Kidney (tissue), 13 donors: ENCODE measurements at regions not wholly inside any gene's neighbourhood (a gene's known extent, or its start where the extent isn't known, plus 50 kb on each side); places are given as distances from the start of the nearest gene placed in this dataset.

Experiments used
- DNase-seq, 5 donors: peaks; one replicate each; pipeline ENCODE4 v3.0.0-alpha.2; 2013 to 2020
- FAIRE-seq: peaks from 2 replicates; lab custom pipeline; 2012; peaks lifted over from hg19 to GRCh38; lab: Jason Lieb, UNC
- H3K27ac ChIP-seq, 2 donors: one replicate each; pipeline ENCODE4 v1.7.0; 2013; ENCODE audit warnings: low read depth in 2 of 2, low read length in 2 of 2, inconsistent platforms in 1 of 2
- H3K27me3 ChIP-seq: one replicate; pipeline ENCODE4 v1.7.1; 2013; ENCODE audit warnings: low read length, inconsistent platforms; ENCODE audit not compliant: control insufficient read depth, insufficient read depth
- H3K36me3 ChIP-seq, 3 donors: one replicate each; pipeline versions ENCODE4 v1.7.0 to v1.7.1; 2013; ENCODE audit warnings: low read length in 3 of 3, control low read depth in 1 of 3, inconsistent platforms in 1 of 3; ENCODE audit not compliant: insufficient read depth in 3 of 3, control insufficient read depth in 2 of 3
- H3K4me1 ChIP-seq, 3 donors: one replicate each; pipeline versions ENCODE4 v1.7.0 to v1.7.1; 2013; ENCODE audit warnings: low read length in 3 of 3, inconsistent platforms in 1 of 3, low read depth in 1 of 3; ENCODE audit not compliant: control insufficient read depth in 2 of 3, insufficient read depth in 2 of 3
- H3K4me3 ChIP-seq, 3 donors: one replicate each; pipeline versions ENCODE4 v1.7.0 to v1.8.1; 2013; ENCODE audit warnings: low read length in 3 of 3, control low read depth in 1 of 3, inconsistent platforms in 1 of 3
- H3K9ac ChIP-seq, 3 donors: one replicate each; pipeline versions ENCODE4 v1.7.0 to v1.7.1; 2013; ENCODE audit warnings: low read length in 3 of 3, control low read depth in 1 of 3, inconsistent platforms in 1 of 3
- H3K9me3 ChIP-seq, 3 donors: one replicate each; pipeline versions ENCODE4 v1.7.0 to v1.7.1; 2013; ENCODE audit warnings: low read length in 3 of 3, control low read depth in 1 of 3, inconsistent platforms in 1 of 3; ENCODE audit not compliant: control insufficient read depth in 2 of 3, insufficient read depth in 1 of 3
- intact Hi-C: fragments of 100-400 bp; cut with DNase I; formaldehyde crosslinking; loops from one replicate; pipeline ENCODE4 v1.11.1; 2022
- TF ChIP-seq, protein P1 (sequence below): IDR thresholded peaks from 3 replicates; pipeline ENCODE4 v1.5.1; 2012; ENCODE audit warnings: mild to moderate bottlenecking, moderate library complexity, borderline replicate concordance; ENCODE audit not compliant: insufficient read depth; ENCODE audit errors: extremely low read depth
- donor health status: control.
- donor health status: control.
- donor health status: control.
- donor health status: control.
- donor health status: control.
- donor health status: DM: yes; HTN: yes; CAD: no.
- donor health status: Normal renal cell carcinoma (clear cell type).

DNA sequence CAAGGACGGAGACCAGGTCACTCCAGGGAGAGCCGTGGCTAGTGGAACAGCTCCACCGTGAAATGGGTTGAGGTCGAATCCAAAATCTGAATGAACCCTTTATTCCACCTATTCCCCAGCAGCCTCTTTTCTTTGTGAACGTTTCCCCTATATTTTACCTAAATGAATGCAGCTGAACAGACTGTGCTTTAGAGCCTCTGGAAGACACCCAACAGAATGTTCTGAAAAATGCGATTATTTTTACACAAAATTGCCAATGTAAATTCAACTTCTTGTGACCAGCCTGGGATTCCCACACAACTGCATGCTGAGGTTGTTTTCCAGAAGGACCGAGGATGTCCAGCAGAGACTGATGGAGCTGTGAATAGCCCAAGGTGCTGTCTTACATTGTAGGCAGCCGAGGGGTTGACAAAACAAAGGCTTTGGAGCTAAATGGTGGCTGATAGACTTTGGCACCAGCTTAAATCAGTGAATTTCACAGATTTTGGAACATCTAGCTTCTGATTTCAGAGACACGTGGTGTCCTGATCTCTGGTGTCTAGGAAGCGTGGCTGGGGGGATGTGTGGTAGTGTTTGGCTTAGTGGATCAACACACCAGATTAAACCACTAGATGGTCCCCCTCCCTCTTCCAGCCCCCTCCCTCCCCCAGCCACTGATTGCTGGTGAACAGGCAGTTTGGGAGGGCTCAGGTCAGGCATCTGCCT lies 150.4 kb downstream of the ZNF664 start:
- Histone ChIP-seq H3K4me3 (no peak overlapping the region), H3K36me3 (no peaks in the 10 kb centered on the region), H3K9me3 (no peaks in the 10 kb centered on the region), H3K9ac (no peak overlapping the region), H3K27ac (no peak overlapping the region), H3K27me3 (no peaks in the 10 kb centered on the region), H3K4me1 (no peaks in the 10 kb centered on the region)
- no peak for DNase-seq
- TF ChIP-seq, protein P1, sequence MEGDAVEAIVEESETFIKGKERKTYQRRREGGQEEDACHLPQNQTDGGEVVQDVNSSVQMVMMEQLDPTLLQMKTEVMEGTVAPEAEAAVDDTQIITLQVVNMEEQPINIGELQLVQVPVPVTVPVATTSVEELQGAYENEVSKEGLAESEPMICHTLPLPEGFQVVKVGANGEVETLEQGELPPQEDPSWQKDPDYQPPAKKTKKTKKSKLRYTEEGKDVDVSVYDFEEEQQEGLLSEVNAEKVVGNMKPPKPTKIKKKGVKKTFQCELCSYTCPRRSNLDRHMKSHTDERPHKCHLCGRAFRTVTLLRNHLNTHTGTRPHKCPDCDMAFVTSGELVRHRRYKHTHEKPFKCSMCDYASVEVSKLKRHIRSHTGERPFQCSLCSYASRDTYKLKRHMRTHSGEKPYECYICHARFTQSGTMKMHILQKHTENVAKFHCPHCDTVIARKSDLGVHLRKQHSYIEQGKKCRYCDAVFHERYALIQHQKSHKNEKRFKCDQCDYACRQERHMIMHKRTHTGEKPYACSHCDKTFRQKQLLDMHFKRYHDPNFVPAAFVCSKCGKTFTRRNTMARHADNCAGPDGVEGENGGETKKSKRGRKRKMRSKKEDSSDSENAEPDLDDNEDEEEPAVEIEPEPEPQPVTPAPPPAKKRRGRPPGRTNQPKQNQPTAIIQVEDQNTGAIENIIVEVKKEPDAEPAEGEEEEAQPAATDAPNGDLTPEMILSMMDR: no peak
- intact Hi-C loops: no loop called here
- FAIRE-seq: no peak

DNA sequence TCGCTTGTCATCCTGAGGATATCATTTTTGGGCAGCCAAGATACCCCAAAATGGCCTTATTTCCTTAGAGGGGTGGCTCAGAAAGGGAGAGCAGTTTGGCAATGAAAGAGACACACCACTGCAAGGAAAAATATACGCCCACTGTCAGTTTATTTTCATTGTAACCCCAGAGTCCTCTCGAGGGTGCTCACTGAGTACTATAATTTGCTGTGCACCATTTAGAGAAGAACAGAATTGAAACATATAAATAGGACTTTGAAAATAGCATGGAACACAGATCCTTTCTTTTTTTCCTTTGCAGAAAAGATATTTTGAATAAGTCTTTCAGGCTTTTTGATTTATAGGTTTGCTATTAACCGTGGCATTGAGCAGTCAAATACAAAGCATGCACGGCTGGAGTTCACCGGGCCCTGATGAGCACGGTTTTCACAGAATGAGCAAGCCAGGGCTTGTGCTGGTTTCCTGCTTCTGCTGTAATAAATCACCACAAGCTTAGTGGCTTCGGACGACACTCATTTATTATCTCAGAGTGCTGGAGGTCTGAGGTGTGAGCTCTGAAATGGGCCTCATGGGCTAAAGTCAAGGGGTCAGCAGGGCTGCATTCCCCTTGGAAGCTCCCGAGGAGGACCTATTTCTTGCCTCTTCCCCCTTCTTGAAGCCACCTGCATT lies 152.3 kb downstream of the ZNF664 start:
- no peaks in the 10 kb centered on the region for H3K4me1 ChIP-seq
- no peak for DNase-seq
- no peak for FAIRE-seq
- TF ChIP-seq, protein P1: no peak
- no peak overlapping the region for H3K9ac ChIP-seq
- no peaks in the 10 kb centered on the region for H3K27me3 ChIP-seq
- H3K27ac ChIP-seq: no peak overlapping the region
- no peak overlapping the region for H3K4me3 ChIP-seq
- intact Hi-C loops: no loop called here
- H3K36me3 ChIP-seq: no peaks in the 10 kb centered on the region
- H3K9me3 ChIP-seq: no peaks in the 10 kb centered on the region

DNA sequence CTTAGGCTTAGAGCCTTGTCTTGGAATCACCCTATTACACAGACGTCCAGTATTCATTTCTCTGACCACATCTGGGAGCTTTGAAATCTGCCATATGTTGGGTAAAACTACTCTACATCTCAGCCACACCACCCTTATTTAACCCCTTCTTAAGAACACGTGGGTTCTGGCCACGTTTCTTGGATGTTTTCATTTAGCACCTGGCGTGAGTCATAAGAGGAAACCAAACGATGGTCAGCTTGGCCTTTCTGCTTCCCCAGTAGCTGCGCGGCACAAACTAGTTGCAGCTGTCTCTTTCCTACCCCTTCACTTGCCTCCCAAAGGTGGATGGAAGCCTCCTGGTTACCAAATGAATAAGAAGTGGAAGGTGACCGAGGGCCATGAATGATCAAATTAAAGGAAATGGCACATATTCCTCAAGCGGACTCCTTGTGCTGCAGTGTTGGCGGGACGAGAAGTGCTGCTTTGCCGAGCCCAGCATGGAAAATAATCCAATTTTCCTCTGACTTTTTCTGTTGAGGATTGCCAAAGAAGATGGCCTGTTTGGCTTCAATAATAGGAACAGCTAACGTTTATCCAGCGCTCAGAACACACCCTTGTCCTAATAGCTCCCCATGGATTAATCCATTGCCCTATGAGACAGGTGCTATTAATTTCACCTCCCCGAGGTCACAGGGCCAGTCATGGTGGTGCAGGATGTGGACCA lies 154.1 kb downstream of the ZNF664 start:
- intact Hi-C loops: no loop called here
- DNase-seq (no peak), FAIRE-seq (no peak)
- no peak overlapping the region for H3K4me3 ChIP-seq
- no peak overlapping the region for H3K27ac ChIP-seq
- H3K9ac ChIP-seq: no peak overlapping the region
- no peaks in the 10 kb centered on the region for H3K36me3 ChIP-seq
- H3K4me1 ChIP-seq: no peaks in the 10 kb centered on the region
- no peaks in the 10 kb centered on the region for H3K27me3 ChIP-seq
- H3K9me3 ChIP-seq: no peaks in the 10 kb centered on the region
- TF ChIP-seq, protein P1: no peak
